K562 (cell line): ENCODE measurements at regions not wholly inside any gene's neighbourhood (a gene's known extent, or its start where the extent isn't known, plus 50 kb on each side); places are given as distances from the start of the nearest gene placed in this dataset.

ENCODE experiments used
- ATAC-seq: fragments of 200-7000 bp; cut with Tn5 transposase; 3 replicates; pipeline ENCODE4 v1.9.1; 2020; ENCODE audit warnings: moderate library complexity
- BruUV-seq: library from RNA; stranded (reverse); fragments of 400-500 nt; replicated peaks from 2 replicates; lab custom pipeline; 2021; lab: Mats Ljungman, UMichigan
- CTCF ChIA-PET: fragments of 300-600 bp; formaldehyde crosslinking; extraction: SDS; loops from one replicate; lab custom pipeline; 2021; ENCODE audit warnings: low intra/inter-chr PET ratio; lab: Yijun Ruan, JAX
- POLR2A ChIA-PET: fragments of 300-600, 350-650 bp; sonication (Branson Sonifier 250); formaldehyde crosslinking; extraction: SDS; loops from one replicate; lab custom pipeline; 2021; ENCODE audit warnings: antibody characterized with exemption, inconsistent platforms; lab: Yijun Ruan, JAX
- DNase-seq, 4 experiments: peaks; one replicate each; pipeline versions ENCODE4 v3.0.0 to v3.0.0-alpha.2; 2011 to 2018; ENCODE audit warnings: low spot score in 3 of 4, mixed read lengths in 3 of 4; ENCODE audit errors: extremely low read depth in 1 of 4
- FAIRE-seq: peaks from 2 replicates; lab custom pipeline; 2011; peaks lifted over from hg19 to GRCh38; lab: Jason Lieb, UNC
- H2AFZ ChIP-seq: 2 replicates; pipeline ENCODE4 v1.6.0; 2011; ENCODE audit warnings: low read depth, low read length, control low read depth, inconsistent platforms
- H3K27ac ChIP-seq: fragments of 200-600 bp; 3 replicates; pipeline ENCODE4 v1.8.0; 2011; ENCODE audit warnings: low read depth, mild to moderate bottlenecking, control low read depth, inconsistent platforms, low read length, moderate library complexity, mixed read lengths; ENCODE audit errors: extremely low read depth
- H3K27me3 ChIP-seq, 2 experiments: fragments of 300-600 bp in 1 of 2; 2 replicates in 1 of 2; 3 replicates in 1 of 2; pipeline versions ENCODE4 v1.6.0 to v1.8.0; 2011; ENCODE audit warnings: inconsistent platforms in 2 of 2, low read length in 2 of 2, mild to moderate bottlenecking in 1 of 2, mixed read lengths in 1 of 2, moderate library complexity in 1 of 2; ENCODE audit not compliant: control insufficient read depth in 2 of 2, insufficient read depth in 2 of 2
- H3K36me3 ChIP-seq: fragments of 300-600 bp; 3 replicates; pipeline ENCODE4 v1.8.0; 2011; ENCODE audit warnings: mild to moderate bottlenecking, low read length, inconsistent platforms; ENCODE audit not compliant: control insufficient read depth, insufficient read depth
- H3K4me1 ChIP-seq, 2 experiments: fragments of 200-600 bp in 1 of 2; replicated peaks in 1 of 2; 2 replicates in 1 of 2; 3 replicates in 1 of 2; pipeline versions ENCODE4 v1.5.1 to v1.8.0; 2011; ENCODE audit warnings: inconsistent platforms in 2 of 2, low read length in 2 of 2, mild to moderate bottlenecking in 1 of 2, mixed read lengths in 1 of 2, moderate library complexity in 1 of 2; ENCODE audit not compliant: control insufficient read depth in 2 of 2, insufficient read depth in 2 of 2
- H3K4me2 ChIP-seq: 2 replicates; pipeline ENCODE4 v1.6.1; 2011; ENCODE audit warnings: low read length, control low read depth, inconsistent platforms, mixed read lengths; ENCODE audit not compliant: insufficient read depth
- H3K4me3 ChIP-seq: fragments of 200-600 bp; sonication (generic), shearing (Covaris generic); 2 replicates; pipeline ENCODE4 v1.5.1; 2016; ENCODE audit warnings: control low read depth, inconsistent platforms
- H3K79me2 ChIP-seq: fragments of 200-600 bp; 3 replicates; pipeline ENCODE4 v1.8.0; 2011; ENCODE audit warnings: low read length, inconsistent platforms; ENCODE audit not compliant: control insufficient read depth, insufficient read depth
- H3K9ac ChIP-seq, 2 experiments: 2 replicates each; pipeline versions ENCODE4 v1.6.0 to v1.6.1; 2011; ENCODE audit warnings: low read depth in 2 of 2, low read length in 2 of 2, control low read depth in 1 of 2, inconsistent platforms in 1 of 2, mild to moderate bottlenecking in 1 of 2, mixed read lengths in 1 of 2; ENCODE audit not compliant: insufficient read depth in 1 of 2
- H3K9me1 ChIP-seq: one replicate; pipeline ENCODE4 v1.6.0; 2011; ENCODE audit warnings: inconsistent platforms, mild to moderate bottlenecking, low read length, moderate library complexity; ENCODE audit not compliant: control insufficient read depth, insufficient read depth
- H3K9me3 ChIP-seq: replicated peaks from 2 replicates; pipeline ENCODE4 v1.5.1; 2011; ENCODE audit warnings: low read depth, low read length, inconsistent platforms; ENCODE audit not compliant: control insufficient read depth, insufficient read depth
- H4K20me1 ChIP-seq: replicated peaks from 2 replicates; pipeline ENCODE4 v1.6.1; 2011; ENCODE audit warnings: low read length, inconsistent platforms, mixed read lengths; ENCODE audit not compliant: control insufficient read depth, insufficient read depth
- RHOXF2B ChIP-seq: fragments of 250-450 bp; sonication (Bioruptor Pico); conservative IDR thresholded peaks from 2 replicates; pipeline ENCODE4 v1.5.1; 2021
- ZFP91 ChIP-seq: sonication (generic); formaldehyde crosslinking; IDR thresholded peaks from 2 replicates; pipeline ENCODE4 v1.8.0; 2022; ENCODE audit warnings: mild to moderate bottlenecking, missing genetic modification reagents
- ZNF408 ChIP-seq: fragments of 250-450 bp; sonication (Bioruptor Pico); IDR thresholded peaks from 2 replicates; pipeline ENCODE4 v1.4.0; 2020; ENCODE audit warnings: low read depth, mild to moderate bottlenecking, moderate library complexity
- WGBS: fragments of 100-300 bp; shearing (Covaris generic); methylation state at CpG from one replicate; pipeline ENCODE4 v1.1.6; 2016; ENCODE audit warnings: low coverage, mixed read lengths; ENCODE audit not compliant: insufficient coverage; ENCODE audit errors: missing lambda C conversion rate; 5-methylcytosine and 5-hydroxymethylcytosine counted together
- in situ Hi-C: fragments of 300-500 bp; cut with MboI; formaldehyde crosslinking; loops from 4 replicates; pipeline ENCODE4 v1.15.0; 2018; ENCODE audit warnings: inconsistent platforms, mixed read lengths
- intact Hi-C: fragments of 100-400 bp; cut with micrococcal nuclease; formaldehyde crosslinking; loops from 2 replicates; pipeline ENCODE4 v1.14.2; 2022
- TF ChIP-seq, protein P1 (sequence below): fragments of 450-650 bp; IDR thresholded peaks from 2 replicates; pipeline ENCODE4 v1.6.1; 2016; ENCODE audit warnings: mild to moderate bottlenecking, moderate library complexity

DNA sequence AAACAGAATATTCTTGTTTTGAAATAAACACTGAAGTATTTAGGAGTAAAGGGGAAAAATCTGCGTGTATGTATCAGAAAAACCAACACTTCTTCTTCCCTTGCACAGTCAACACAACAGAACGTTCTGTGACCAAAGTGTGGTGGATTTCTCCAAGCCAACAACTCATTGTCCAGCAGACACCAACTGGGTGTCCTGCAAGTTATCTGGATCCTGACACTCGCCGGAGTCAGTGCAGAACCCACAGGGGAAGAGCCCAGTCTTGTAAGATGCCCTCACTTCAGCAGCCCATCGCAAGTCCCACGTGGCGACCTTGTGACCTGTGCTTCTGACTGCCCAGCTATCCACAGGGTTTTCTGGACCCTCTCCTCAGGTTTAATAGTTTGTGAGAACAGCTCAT is 630.7 kb upstream of the ZFP42 start:
- in situ Hi-C loops (no loop called here), intact Hi-C loops (no loop called here)
- no peaks in the 10 kb centered on the region for H3K36me3 ChIP-seq
- no peaks in the 10 kb centered on the region for H4K20me1 ChIP-seq
- no peak overlapping the region for H3K4me3 ChIP-seq
- TF ChIP-seq, protein P1, sequence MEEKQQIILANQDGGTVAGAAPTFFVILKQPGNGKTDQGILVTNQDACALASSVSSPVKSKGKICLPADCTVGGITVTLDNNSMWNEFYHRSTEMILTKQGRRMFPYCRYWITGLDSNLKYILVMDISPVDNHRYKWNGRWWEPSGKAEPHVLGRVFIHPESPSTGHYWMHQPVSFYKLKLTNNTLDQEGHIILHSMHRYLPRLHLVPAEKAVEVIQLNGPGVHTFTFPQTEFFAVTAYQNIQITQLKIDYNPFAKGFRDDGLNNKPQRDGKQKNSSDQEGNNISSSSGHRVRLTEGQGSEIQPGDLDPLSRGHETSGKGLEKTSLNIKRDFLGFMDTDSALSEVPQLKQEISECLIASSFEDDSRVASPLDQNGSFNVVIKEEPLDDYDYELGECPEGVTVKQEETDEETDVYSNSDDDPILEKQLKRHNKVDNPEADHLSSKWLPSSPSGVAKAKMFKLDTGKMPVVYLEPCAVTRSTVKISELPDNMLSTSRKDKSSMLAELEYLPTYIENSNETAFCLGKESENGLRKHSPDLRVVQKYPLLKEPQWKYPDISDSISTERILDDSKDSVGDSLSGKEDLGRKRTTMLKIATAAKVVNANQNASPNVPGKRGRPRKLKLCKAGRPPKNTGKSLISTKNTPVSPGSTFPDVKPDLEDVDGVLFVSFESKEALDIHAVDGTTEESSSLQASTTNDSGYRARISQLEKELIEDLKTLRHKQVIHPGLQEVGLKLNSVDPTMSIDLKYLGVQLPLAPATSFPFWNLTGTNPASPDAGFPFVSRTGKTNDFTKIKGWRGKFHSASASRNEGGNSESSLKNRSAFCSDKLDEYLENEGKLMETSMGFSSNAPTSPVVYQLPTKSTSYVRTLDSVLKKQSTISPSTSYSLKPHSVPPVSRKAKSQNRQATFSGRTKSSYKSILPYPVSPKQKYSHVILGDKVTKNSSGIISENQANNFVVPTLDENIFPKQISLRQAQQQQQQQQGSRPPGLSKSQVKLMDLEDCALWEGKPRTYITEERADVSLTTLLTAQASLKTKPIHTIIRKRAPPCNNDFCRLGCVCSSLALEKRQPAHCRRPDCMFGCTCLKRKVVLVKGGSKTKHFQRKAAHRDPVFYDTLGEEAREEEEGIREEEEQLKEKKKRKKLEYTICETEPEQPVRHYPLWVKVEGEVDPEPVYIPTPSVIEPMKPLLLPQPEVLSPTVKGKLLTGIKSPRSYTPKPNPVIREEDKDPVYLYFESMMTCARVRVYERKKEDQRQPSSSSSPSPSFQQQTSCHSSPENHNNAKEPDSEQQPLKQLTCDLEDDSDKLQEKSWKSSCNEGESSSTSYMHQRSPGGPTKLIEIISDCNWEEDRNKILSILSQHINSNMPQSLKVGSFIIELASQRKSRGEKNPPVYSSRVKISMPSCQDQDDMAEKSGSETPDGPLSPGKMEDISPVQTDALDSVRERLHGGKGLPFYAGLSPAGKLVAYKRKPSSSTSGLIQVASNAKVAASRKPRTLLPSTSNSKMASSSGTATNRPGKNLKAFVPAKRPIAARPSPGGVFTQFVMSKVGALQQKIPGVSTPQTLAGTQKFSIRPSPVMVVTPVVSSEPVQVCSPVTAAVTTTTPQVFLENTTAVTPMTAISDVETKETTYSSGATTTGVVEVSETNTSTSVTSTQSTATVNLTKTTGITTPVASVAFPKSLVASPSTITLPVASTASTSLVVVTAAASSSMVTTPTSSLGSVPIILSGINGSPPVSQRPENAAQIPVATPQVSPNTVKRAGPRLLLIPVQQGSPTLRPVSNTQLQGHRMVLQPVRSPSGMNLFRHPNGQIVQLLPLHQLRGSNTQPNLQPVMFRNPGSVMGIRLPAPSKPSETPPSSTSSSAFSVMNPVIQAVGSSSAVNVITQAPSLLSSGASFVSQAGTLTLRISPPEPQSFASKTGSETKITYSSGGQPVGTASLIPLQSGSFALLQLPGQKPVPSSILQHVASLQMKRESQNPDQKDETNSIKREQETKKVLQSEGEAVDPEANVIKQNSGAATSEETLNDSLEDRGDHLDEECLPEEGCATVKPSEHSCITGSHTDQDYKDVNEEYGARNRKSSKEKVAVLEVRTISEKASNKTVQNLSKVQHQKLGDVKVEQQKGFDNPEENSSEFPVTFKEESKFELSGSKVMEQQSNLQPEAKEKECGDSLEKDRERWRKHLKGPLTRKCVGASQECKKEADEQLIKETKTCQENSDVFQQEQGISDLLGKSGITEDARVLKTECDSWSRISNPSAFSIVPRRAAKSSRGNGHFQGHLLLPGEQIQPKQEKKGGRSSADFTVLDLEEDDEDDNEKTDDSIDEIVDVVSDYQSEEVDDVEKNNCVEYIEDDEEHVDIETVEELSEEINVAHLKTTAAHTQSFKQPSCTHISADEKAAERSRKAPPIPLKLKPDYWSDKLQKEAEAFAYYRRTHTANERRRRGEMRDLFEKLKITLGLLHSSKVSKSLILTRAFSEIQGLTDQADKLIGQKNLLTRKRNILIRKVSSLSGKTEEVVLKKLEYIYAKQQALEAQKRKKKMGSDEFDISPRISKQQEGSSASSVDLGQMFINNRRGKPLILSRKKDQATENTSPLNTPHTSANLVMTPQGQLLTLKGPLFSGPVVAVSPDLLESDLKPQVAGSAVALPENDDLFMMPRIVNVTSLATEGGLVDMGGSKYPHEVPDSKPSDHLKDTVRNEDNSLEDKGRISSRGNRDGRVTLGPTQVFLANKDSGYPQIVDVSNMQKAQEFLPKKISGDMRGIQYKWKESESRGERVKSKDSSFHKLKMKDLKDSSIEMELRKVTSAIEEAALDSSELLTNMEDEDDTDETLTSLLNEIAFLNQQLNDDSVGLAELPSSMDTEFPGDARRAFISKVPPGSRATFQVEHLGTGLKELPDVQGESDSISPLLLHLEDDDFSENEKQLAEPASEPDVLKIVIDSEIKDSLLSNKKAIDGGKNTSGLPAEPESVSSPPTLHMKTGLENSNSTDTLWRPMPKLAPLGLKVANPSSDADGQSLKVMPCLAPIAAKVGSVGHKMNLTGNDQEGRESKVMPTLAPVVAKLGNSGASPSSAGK: no peak
- TF ChIP-seq ZFP91 (CRISPR knock-in tag) (no peak), RHOXF2B (no peak), ZNF408 (CRISPR knock-in tag) (no peak)
- ChIA-PET CTCF (no interaction called here), POLR2A (no interaction called here)
- 2% methylated on average over 7 of the region's 7 CpGs for WGBS
- H2AFZ ChIP-seq: no peak overlapping the region
- H3K79me2 ChIP-seq: no peaks in the 10 kb centered on the region
- no peaks in the 10 kb centered on the region for H3K9me3 ChIP-seq
- H3K9ac ChIP-seq: no peak overlapping the region
- no peaks in the 10 kb centered on the region for H3K27me3 ChIP-seq
- DNase-seq: no peak
- H3K9me1 ChIP-seq: no peaks in the 10 kb centered on the region
- BruUV-seq: no TSS peak
- no peak for FAIRE-seq
- H3K4me2 ChIP-seq: no peak overlapping the region
- no peak for ATAC-seq
- H3K4me1 ChIP-seq: no peaks in the 10 kb centered on the region
- no peak overlapping the region for H3K27ac ChIP-seq
